HL-60 (cell line): ENCODE measurements at regions not wholly inside any gene's neighbourhood (a gene's known extent, or its start where the extent isn't known, plus 50 kb on each side); places are given as distances from the start of the nearest gene placed in this dataset.
"Not testable (repeated sequence)": the region's sequence is repeated elsewhere in the genome, so short reads cannot be mapped to it uniquely, and the experiment has no call there.

Experiments used
- DNase-seq, 2 experiments: peaks; one replicate each; pipeline ENCODE4 v3.0.0-alpha.2; 2010 to 2020; ENCODE audit warnings: low read depth in 1 of 2, low spot score in 1 of 2
- H3K27ac ChIP-seq: fragments of 250-450 bp; sonication (Bioruptor Pico); replicated peaks from 2 replicates; pipeline ENCODE4 v1.5.1; 2020; ENCODE audit warnings: mild to moderate bottlenecking, moderate library complexity
- H3K27me3 ChIP-seq: fragments of 250-450 bp; sonication (Bioruptor Pico); 2 replicates; pipeline ENCODE4 v1.5.1; 2021; ENCODE audit warnings: mild to moderate bottlenecking, moderate library complexity; ENCODE audit not compliant: insufficient read depth, poor library complexity, severe bottlenecking
- H3K4me3 ChIP-seq: replicated peaks from 2 replicates; pipeline ENCODE4 v1.5.1; 2011; ENCODE audit warnings: mild to moderate bottlenecking, control low read depth, low read length; ENCODE audit not compliant: insufficient read depth
- CTCF ChIP-seq: IDR thresholded peaks from one replicate; pipeline ENCODE4 v1.5.1; 2011; ENCODE audit warnings: low read length, control low read depth, inconsistent platforms; ENCODE audit not compliant: insufficient read depth
- GABPA ChIP-seq: IDR thresholded peaks from 2 replicates; pipeline ENCODE4 v1.6.1; 2012; ENCODE audit warnings: low read depth
- POLR2AphosphoS5 ChIP-seq: IDR thresholded peaks from 2 replicates; pipeline ENCODE4 v1.6.1; 2012; ENCODE audit warnings: low read depth
- REST ChIP-seq: IDR thresholded peaks from 2 replicates; pipeline ENCODE4 v1.6.1; 2012; ENCODE audit warnings: low read depth; ENCODE audit not compliant: insufficient replicate concordance
- SPI1 ChIP-seq: IDR thresholded peaks from 2 replicates; pipeline ENCODE4 v1.6.1; 2012; ENCODE audit warnings: low read depth, mild to moderate bottlenecking, borderline replicate concordance

DNA sequence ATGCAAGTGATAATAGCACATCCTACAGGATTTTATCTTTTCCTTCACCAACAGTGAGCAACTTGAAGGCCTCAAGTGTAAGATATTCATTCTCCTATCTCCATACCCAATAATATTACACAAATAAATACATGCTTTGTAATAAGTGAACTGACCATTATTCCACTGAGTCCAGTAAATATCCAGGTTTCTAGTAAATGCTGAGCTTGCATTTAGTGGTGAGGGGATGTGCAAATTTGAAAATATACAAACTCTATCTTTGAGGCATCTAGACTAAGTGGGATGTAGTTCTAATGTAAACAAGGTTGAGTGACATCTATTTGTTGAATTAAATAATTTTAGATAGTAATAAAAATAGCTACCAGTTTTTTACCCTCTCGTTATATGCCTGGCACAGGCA is 587.6 kb upstream of the IL12A start:
- TF ChIP-seq CTCF = no peak
- no peak for TF ChIP-seq SPI1
- TF ChIP-seq GABPA = no peak
- no peak for TF ChIP-seq REST
- no peak for TF ChIP-seq POLR2AphosphoS5
- Histone ChIP-seq H3K4me3 (no peak overlapping the region), H3K27me3 (no peaks in the 10 kb centered on the region), H3K27ac (no peak overlapping the region)
- no peak for DNase-seq

DNA sequence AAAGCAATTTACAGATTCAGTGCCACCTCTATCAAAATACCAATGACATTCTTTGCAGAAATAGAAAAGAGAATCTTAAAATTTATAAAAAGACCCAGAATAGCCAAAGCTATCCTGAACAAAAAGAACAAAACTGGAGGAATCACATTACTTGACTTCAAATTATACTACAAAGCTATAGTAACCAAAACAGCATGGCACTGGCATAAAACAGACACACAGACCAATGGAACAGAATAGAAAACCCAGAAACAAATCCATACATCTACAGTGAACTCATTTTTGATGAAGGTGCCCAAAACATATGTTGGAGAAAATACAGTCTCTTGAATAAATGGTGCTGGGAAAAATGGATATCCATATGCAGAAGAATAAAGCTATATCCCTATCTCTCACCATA is 578.9 kb upstream of the IL12A start:
- H3K27ac ChIP-seq, H3K27me3 ChIP-seq, H3K4me3 ChIP-seq, DNase-seq: not testable (repeated sequence)

DNA sequence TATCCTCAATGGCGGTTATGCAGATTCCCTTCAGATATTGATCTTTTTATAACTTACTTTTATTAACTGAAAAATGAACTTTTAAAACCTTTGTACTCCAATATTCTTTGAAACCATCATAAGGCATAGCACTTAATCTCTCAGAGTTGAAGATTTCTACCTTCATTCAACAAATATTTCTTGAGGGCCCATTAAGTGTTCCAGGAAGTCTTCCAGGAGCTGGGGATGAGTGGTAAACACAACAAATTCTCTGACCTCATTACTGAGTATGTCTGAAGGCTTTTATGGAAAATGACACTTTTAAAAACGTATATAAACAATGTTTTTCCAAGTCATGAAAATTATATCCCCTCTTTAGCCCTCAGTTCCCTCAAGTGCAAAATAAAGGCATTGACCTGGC is 575.3 kb upstream of the IL12A start:
- H3K27me3 ChIP-seq = no peaks in the 10 kb centered on the region
- no peak overlapping the region for H3K27ac ChIP-seq
- H3K4me3 ChIP-seq = no peak overlapping the region
- TF ChIP-seq POLR2AphosphoS5 (no peak), CTCF (no peak), REST (no peak), GABPA (no peak), SPI1 (no peak)
- no peak for DNase-seq

DNA sequence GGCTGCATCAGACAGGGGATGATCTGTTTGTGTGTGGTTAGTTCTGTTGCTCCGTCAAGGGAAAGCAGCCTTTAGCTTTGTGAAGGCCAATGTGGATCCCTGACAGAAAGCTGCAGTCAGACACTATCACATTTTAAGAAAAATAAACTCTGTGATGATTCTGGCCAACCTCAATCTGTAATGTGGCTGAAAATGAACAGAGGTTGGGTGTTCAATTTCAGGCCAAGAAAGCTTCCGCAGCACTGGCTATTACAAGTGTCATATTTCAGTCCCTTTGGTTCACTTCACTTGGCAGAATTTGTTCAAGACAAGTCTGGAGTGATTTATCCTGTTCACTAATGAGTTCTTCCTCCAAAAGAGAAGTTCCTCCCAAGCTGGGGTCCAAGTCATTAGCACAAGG is 571.8 kb upstream of the IL12A start:
- TF ChIP-seq POLR2AphosphoS5 (no peak), GABPA (no peak), CTCF (no peak), SPI1 (no peak), REST (no peak)
- Histone ChIP-seq H3K4me3 (no peak overlapping the region), H3K27me3 (no peaks in the 10 kb centered on the region), H3K27ac (no peak overlapping the region)
- DNase-seq = no peak
